HG03520 (cell line): ENCODE measurements at regions not wholly inside any gene's neighbourhood (a gene's known extent, or its start where the extent isn't known, plus 50 kb on each side); places are given as distances from the start of the nearest gene placed in this dataset.
"Not testable (repeated sequence)": the region's sequence is repeated elsewhere in the genome, so short reads cannot be mapped to it uniquely, and the experiment has no call there.

Experiments used
- ATAC-seq: cut with Tn5 transposase; IDR thresholded peaks from one replicate; pipeline ENCODE4 v1.9.1; 2021; ENCODE audit warnings: mild to moderate bottlenecking, moderate library complexity; ENCODE audit not compliant: unreplicated experiment

GRCh38 chr4:143819029-143819428, 86.3 kb downstream of the GYPE start:
- no peak for ATAC-seq

DNA sequence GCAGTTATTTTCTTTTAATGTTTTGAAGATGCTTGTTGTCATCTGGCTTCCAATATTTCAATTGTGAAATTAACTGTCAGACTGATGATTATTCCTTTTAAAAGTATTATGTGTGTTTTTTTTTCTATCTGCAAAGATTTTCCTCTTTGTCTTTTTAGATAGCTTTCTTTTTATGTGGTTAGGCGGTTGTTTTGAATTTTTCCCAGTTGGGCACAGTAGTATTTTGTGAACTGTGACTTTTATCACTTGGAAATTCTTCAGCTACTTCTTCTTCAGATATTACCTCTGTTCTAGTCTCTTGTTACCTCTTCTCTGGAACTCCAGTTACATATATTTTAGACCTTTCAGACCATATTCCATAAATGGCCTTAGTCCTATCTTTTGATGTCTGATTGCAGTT, 87.5 kb downstream of the GYPE start:
- not testable (repeated sequence) for ATAC-seq

DNA sequence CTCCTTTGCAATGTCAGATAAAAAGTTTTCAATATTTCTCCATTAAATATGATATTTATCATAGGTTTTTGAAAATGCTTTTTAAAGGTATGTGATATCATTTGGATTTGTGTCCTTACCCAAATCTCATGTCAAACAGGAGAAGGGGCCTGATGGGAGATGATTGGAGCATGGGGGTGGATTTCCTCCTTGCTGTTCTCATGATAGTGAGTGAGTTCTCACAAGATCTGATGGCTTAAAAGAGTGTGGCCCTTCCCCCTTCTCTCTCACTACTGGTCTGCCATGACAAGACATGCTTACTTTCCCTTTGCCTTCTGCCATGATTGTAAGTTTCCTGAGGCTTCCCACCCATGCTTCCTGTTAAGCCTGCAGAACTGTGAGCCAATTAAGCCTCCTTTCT, 90.0 kb downstream of the GYPE start:
- ATAC-seq = not testable (repeated sequence)

- not testable (repeated sequence) for ATAC-seq
Observed at GRCh38 chr4:143813431-143814154, 91.8 kb downstream of the GYPE start.

- not testable (repeated sequence) for ATAC-seq
Observed at GRCh38 chr4:143791693-143792092, 91.2 kb upstream of the FREM3 start.

- not testable (repeated sequence) for ATAC-seq
Observed at GRCh38 chr4:143790425-143790824, 90.0 kb upstream of the FREM3 start.

- not testable (repeated sequence) for ATAC-seq
Observed at GRCh38 chr4:143789618-143790017, 89.1 kb upstream of the FREM3 start.

- no peak for ATAC-seq
Observed at GRCh38 chr4:143784567-143784966, 84.1 kb upstream of the FREM3 start.

DNA sequence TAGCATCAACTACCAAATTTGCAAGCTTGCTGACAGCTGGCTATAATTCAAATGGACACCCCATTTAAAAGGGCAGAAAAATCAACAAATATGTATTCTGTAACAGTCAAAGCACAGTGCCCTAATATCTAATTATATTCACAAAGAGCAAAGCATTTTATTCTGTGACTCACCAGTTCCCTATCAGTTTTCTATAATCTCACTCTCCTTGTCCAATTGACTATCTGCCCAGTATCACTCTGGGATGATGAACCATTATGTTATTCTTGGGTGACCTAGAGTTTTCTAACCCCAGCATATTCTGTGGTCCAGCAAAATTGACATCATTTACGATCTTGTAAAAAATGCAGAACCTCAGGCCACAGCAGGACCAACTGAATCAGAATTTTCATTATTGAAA, 82.0 kb upstream of the FREM3 start:
- ATAC-seq = no peak

- peak; percentile 100 for ATAC-seq
Observed at GRCh38 chr4:143773998-143774895, 73.8 kb upstream of the FREM3 start.

DNA sequence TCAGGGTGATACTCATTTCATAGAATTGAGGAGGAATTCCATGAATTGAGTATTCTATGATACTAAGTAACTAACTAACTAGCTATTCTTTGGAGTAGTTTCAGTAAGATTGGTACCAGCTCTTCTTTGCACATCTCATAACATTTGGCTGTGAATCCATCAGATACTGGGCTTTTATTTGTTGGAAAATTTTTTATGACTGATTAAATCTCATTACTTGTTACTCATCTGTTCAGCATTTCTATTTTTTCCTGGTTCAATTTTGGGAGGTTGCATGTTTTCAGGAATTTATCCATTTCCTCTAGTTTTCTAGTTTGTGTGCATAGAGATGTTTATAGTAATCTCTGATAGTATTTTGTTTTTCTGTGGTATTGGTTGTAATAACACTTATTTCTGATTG, 70.8 kb upstream of the FREM3 start:
- no peak for ATAC-seq

DNA sequence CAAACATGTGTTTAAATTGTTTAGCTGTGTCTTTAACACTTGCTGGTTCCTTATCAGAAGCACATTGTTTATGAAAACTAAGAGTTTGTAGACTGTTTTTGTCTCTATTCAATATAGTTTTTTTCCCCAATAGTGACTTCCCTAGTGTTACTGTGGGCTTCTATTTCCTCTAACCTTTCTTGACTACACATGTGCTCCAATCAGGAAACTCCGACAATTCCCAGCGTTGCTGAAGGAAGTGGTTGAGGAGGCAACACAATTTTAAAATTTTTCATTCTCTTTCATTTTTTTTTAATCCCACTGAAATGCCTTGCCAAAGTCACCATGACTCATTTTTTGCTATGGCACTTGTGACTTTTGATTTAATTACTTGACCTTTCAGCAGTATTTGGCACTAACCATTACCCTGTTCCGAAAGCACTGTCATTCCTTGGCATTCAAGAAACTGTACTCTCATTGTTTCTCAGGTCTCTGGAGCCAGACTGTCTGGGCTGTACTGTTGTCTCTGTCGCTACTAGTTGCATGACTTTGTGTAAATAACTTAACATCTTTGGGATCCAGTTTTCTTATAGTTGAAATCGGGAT, 67.6 kb upstream of the FREM3 start:
- no peak for ATAC-seq

GRCh38 chr4:143763587-143763986, 63.1 kb upstream of the FREM3 start:
- ATAC-seq = no peak

GRCh38 chr4:143762511-143762910, 62.0 kb upstream of the FREM3 start:
- no peak for ATAC-seq
